ENCODE measurements at regions not wholly inside any gene's neighbourhood (a gene's known extent, or its start where the extent isn't known, plus 50 kb on each side); places are given as distances from the start of the nearest gene placed in this dataset.

- Histone ChIP-seq H3K4me2 (ENCODE audit: low read length) (no peak overlapping the region), H3K27ac (ENCODE audit: low read length) (no peak overlapping the region), H3K9ac (ENCODE audit: low read length) (no peak overlapping the region), H3K36me3 (replicated peaks; ENCODE audit: low read depth, low read length) (no peaks in the 10 kb centered on the region), H3K79me2 (ENCODE audit: low read length) (no peaks in the 10 kb centered on the region), H4K20me1 (ENCODE audit: insufficient read depth, low read length) (no peaks in the 10 kb centered on the region), H3K9me3 (ENCODE audit: insufficient read depth, low read length) (no peaks in the 10 kb centered on the region), H3K27me3 (ENCODE audit: low read depth, low read length) (no peaks in the 10 kb centered on the region), H2AFZ (ENCODE audit: low read depth, low read length) (no peak overlapping the region), H3K4me3 (ENCODE audit: low read length) (no peak overlapping the region), H3K4me1 (ENCODE audit: low read length) (peaks cover 3% of the 10 kb centered on the region)
- TF ChIP-seq EZH2phosphoT487 (IDR thresholded peaks at IDR 0.05; ENCODE audit: low read depth) = no peak
- TF ChIP-seq, protein P1, sequence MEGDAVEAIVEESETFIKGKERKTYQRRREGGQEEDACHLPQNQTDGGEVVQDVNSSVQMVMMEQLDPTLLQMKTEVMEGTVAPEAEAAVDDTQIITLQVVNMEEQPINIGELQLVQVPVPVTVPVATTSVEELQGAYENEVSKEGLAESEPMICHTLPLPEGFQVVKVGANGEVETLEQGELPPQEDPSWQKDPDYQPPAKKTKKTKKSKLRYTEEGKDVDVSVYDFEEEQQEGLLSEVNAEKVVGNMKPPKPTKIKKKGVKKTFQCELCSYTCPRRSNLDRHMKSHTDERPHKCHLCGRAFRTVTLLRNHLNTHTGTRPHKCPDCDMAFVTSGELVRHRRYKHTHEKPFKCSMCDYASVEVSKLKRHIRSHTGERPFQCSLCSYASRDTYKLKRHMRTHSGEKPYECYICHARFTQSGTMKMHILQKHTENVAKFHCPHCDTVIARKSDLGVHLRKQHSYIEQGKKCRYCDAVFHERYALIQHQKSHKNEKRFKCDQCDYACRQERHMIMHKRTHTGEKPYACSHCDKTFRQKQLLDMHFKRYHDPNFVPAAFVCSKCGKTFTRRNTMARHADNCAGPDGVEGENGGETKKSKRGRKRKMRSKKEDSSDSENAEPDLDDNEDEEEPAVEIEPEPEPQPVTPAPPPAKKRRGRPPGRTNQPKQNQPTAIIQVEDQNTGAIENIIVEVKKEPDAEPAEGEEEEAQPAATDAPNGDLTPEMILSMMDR (IDR thresholded peaks at IDR 0.05; ENCODE audit: low read depth, low read length) = no peak
Observed at GRCh38 chr16:85503679-85504231, 109.4 kb upstream of the GSE1 start.

- Histone ChIP-seq H3K79me2 (ENCODE audit: low read length) (no peaks in the 10 kb centered on the region), H3K4me3 (ENCODE audit: low read length) (no peak overlapping the region), H3K9me3 (ENCODE audit: insufficient read depth, low read length) (no peaks in the 10 kb centered on the region), H3K9ac (ENCODE audit: low read length) (no peak overlapping the region), H3K36me3 (replicated peaks; ENCODE audit: low read depth, low read length) (no peaks in the 10 kb centered on the region), H3K4me1 (ENCODE audit: low read length) (no peaks in the 10 kb centered on the region), H4K20me1 (ENCODE audit: insufficient read depth, low read length) (no peaks in the 10 kb centered on the region), H2AFZ (ENCODE audit: low read depth, low read length) (no peak overlapping the region), H3K27me3 (ENCODE audit: low read depth, low read length) (no peaks in the 10 kb centered on the region), H3K4me2 (ENCODE audit: low read length) (no peak overlapping the region), H3K27ac (ENCODE audit: low read length) (no peak overlapping the region)
- TF ChIP-seq, protein P1 (IDR thresholded peaks at IDR 0.05; ENCODE audit: low read depth, low read length) = no peak
- TF ChIP-seq EZH2phosphoT487 (IDR thresholded peaks at IDR 0.05; ENCODE audit: low read depth) = no peak
Observed at GRCh38 chr16:85504242-85504641, 108.9 kb upstream of the GSE1 start.

DNA sequence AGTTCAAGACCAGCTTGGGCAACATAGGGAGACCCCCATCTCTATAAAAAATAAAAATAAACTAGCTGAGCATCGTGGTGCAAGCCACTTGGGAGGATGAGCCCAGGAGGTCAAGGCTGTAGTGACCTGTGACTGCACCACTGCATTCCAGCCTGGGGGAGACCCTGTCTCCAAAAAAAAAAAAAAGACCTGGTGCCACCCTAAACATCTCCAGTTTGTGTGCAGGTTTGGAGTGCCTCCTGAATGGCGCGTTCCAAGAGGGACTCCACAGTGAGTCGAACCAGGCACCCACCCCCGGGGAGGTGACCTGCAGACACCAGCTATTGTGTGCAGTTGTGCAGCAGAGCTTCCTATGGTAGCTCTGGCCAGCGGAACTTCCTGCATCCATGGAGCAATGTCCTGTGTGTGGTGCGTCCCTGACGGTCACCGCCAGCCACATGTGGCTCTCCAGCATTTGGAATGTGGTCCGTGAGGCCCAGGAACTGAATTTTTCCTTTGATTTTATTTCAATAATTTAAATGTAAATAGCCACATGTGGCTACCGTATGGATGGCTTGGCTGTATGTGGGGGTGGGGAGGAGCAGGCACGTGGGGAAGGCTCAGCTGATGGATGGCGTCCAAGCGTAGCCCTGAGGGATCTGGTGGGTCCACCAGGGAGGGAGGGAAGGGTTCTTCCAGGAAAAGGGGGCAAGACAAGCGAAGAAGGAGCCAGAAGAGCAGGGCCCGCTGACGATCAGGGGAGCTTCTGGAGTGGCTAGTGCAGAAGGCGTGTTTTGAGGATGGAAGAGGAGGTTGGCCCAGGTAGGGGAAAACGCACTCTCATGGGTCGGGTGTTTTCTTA is 107.1 kb upstream of the GSE1 start:
- Histone ChIP-seq H2AFZ (ENCODE audit: low read depth, low read length) (no peak overlapping the region), H3K9me3 (ENCODE audit: insufficient read depth, low read length) (no peaks in the 10 kb centered on the region), H4K20me1 (ENCODE audit: insufficient read depth, low read length) (no peaks in the 10 kb centered on the region), H3K27me3 (ENCODE audit: low read depth, low read length) (no peaks in the 10 kb centered on the region), H3K9ac (ENCODE audit: low read length) (no peak overlapping the region), H3K27ac (ENCODE audit: low read length) (no peak overlapping the region), H3K36me3 (replicated peaks; ENCODE audit: low read depth, low read length) (no peaks in the 10 kb centered on the region), H3K79me2 (ENCODE audit: low read length) (no peaks in the 10 kb centered on the region), H3K4me3 (ENCODE audit: low read length) (no peak overlapping the region), H3K4me1 (ENCODE audit: low read length) (no peaks in the 10 kb centered on the region), H3K4me2 (ENCODE audit: low read length) (no peak overlapping the region)
- no peak for TF ChIP-seq EZH2phosphoT487 (IDR thresholded peaks at IDR 0.05; ENCODE audit: low read depth)
- TF ChIP-seq, protein P1 (IDR thresholded peaks at IDR 0.05; ENCODE audit: low read depth, low read length) = no peak

DNA sequence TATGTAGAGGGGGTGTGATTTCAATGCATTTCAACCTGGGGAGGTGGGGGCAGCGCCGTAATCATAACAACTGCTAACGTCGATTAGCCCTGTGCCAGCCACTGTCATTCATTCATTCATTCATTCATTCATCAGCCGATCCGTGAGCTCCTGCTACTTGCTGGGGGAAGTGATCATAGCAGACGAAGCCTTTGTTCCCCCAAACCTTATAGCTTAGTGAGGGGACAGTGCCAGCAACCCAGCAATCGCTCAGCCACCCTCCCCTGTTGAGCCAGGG is 106.5 kb upstream of the GSE1 start:
- Histone ChIP-seq H3K4me1 (ENCODE audit: low read length) (no peaks in the 10 kb centered on the region), H3K27me3 (ENCODE audit: low read depth, low read length) (no peaks in the 10 kb centered on the region), H3K4me2 (ENCODE audit: low read length) (no peak overlapping the region), H3K4me3 (ENCODE audit: low read length) (no peak overlapping the region), H3K9ac (ENCODE audit: low read length) (no peak overlapping the region), H3K36me3 (replicated peaks; ENCODE audit: low read depth, low read length) (no peaks in the 10 kb centered on the region), H4K20me1 (ENCODE audit: insufficient read depth, low read length) (no peaks in the 10 kb centered on the region), H3K79me2 (ENCODE audit: low read length) (no peaks in the 10 kb centered on the region), H3K9me3 (ENCODE audit: insufficient read depth, low read length) (no peaks in the 10 kb centered on the region), H3K27ac (ENCODE audit: low read length) (no peak overlapping the region), H2AFZ (ENCODE audit: low read depth, low read length) (no peak overlapping the region)
- TF ChIP-seq, protein P1 (IDR thresholded peaks at IDR 0.05; ENCODE audit: low read depth, low read length) = no peak
- no peak for TF ChIP-seq EZH2phosphoT487 (IDR thresholded peaks at IDR 0.05; ENCODE audit: low read depth)
